Skeletal muscle tissue (tissue), 3 donors: ENCODE measurements at regions not wholly inside any gene's neighbourhood (a gene's known extent, or its start where the extent isn't known, plus 50 kb on each side); places are given as distances from the start of the nearest gene placed in this dataset.

Experiments used
- H3K27ac ChIP-seq: one replicate; pipeline ENCODE4 v1.7.0; 2013; ENCODE audit warnings: mild to moderate bottlenecking, low read depth, low read length, inconsistent platforms
- H3K27me3 ChIP-seq, 3 donors: one replicate each; pipeline ENCODE4 v1.7.0; 2013; ENCODE audit warnings: low read length in 3 of 3; ENCODE audit not compliant: control insufficient read depth in 3 of 3, insufficient read depth in 3 of 3
- H3K36me3 ChIP-seq, 3 donors: one replicate each; pipeline ENCODE4 v1.7.0; 2013; ENCODE audit warnings: low read length in 3 of 3; ENCODE audit not compliant: control insufficient read depth in 3 of 3, insufficient read depth in 3 of 3
- H3K4me1 ChIP-seq, 3 donors: one replicate each; pipeline ENCODE4 v1.7.0; 2013; ENCODE audit warnings: low read length in 3 of 3, mild to moderate bottlenecking in 3 of 3; ENCODE audit not compliant: control insufficient read depth in 3 of 3, insufficient read depth in 3 of 3
- H3K4me3 ChIP-seq, 3 donors: one replicate each; pipeline ENCODE4 v1.7.0; 2013; ENCODE audit warnings: low read length in 3 of 3
- H3K9ac ChIP-seq, 3 donors: one replicate each; pipeline ENCODE4 v1.7.0; 2013; ENCODE audit warnings: low read length in 3 of 3, mild to moderate bottlenecking in 3 of 3, moderate library complexity in 2 of 3, low read depth in 1 of 3
- H3K9me3 ChIP-seq, 3 donors: one replicate each; pipeline ENCODE4 v1.7.0; 2013; ENCODE audit warnings: low read length in 3 of 3; ENCODE audit not compliant: control insufficient read depth in 3 of 3
- donor health status: Osteomylitis.

- Histone ChIP-seq H3K4me1 (peaks cover 2 to 7% (median 5%) of the 10 kb centered on the region in 3 donors), H3K9me3 (no peaks in the 10 kb centered on the region), H3K4me3 (no peak overlapping the region), H3K27me3 (peaks cover 0 to 5% (median 0%) of the 10 kb centered on the region in 3 donors), H3K9ac (no peak overlapping the region), H3K27ac (no peak overlapping the region), H3K36me3 (no peaks in the 10 kb centered on the region)
These were observed 164.4 kb downstream of the CDH26 start for GRCh38 chr20:60122671-60123070.

GRCh38 chr20:60123096-60123495 is 164.9 kb downstream of the CDH26 start:
- Histone ChIP-seq H3K4me3 (no peak overlapping the region), H3K36me3 (no peaks in the 10 kb centered on the region), H3K4me1 (peaks cover 0 to 3% (median 3%) of the 10 kb centered on the region in 3 donors), H3K9me3 (no peaks in the 10 kb centered on the region), H3K27me3 (peaks cover 0 to 5% (median 0%) of the 10 kb centered on the region in 3 donors), H3K27ac (no peak overlapping the region), H3K9ac (no peak overlapping the region)

GRCh38 chr20:60123652-60124051 is 165.4 kb downstream of the CDH26 start:
- H3K36me3 ChIP-seq, result no peaks in the 10 kb centered on the region
- H3K4me1 ChIP-seq, result no peaks in the 10 kb centered on the region
- no peak overlapping the region for H3K27ac ChIP-seq
- no peak overlapping the region for H3K4me3 ChIP-seq
- H3K9me3 ChIP-seq, result no peaks in the 10 kb centered on the region
- no peak overlapping the region for H3K9ac ChIP-seq
- H3K27me3 ChIP-seq, result peaks cover 0 to 5% (median 0%) of the 10 kb centered on the region in 3 donors

GRCh38 chr20:60124776-60125381 is 166.7 kb downstream of the CDH26 start:
- Histone ChIP-seq H3K27ac (no peak overlapping the region), H3K36me3 (no peaks in the 10 kb centered on the region), H3K9ac (no peak overlapping the region), H3K4me3 (no peak overlapping the region), H3K27me3 (peaks cover 0 to 5% (median 0%) of the 10 kb centered on the region in 3 donors), H3K4me1 (no peaks in the 10 kb centered on the region), H3K9me3 (no peaks in the 10 kb centered on the region)

- H3K9me3 ChIP-seq, result no peaks in the 10 kb centered on the region
- no peak overlapping the region for H3K4me3 ChIP-seq
- no peak overlapping the region for H3K9ac ChIP-seq
- peaks cover 0 to 5% (median 0%) of the 10 kb centered on the region in 3 donors for H3K27me3 ChIP-seq
- H3K27ac ChIP-seq, result no peak overlapping the region
- H3K36me3 ChIP-seq, result no peaks in the 10 kb centered on the region
- no peaks in the 10 kb centered on the region for H3K4me1 ChIP-seq
These were observed 167.3 kb downstream of the CDH26 start for GRCh38 chr20:60125513-60125912.

- no peak overlapping the region for H3K4me3 ChIP-seq
- no peaks in the 10 kb centered on the region for H3K27me3 ChIP-seq
- no peak overlapping the region for H3K9ac ChIP-seq
- no peak overlapping the region for H3K27ac ChIP-seq
- no peaks in the 10 kb centered on the region for H3K4me1 ChIP-seq
- H3K36me3 ChIP-seq, result no peaks in the 10 kb centered on the region
- H3K9me3 ChIP-seq, result no peaks in the 10 kb centered on the region
These were observed 168.8 kb downstream of the CDH26 start for GRCh38 chr20:60126975-60127374.

- H3K9ac ChIP-seq, result no peak overlapping the region
- no peaks in the 10 kb centered on the region for H3K27me3 ChIP-seq
- no peak overlapping the region for H3K4me3 ChIP-seq
- H3K36me3 ChIP-seq, result no peaks in the 10 kb centered on the region
- no peak overlapping the region for H3K27ac ChIP-seq
- peaks cover 0 to 4% (median 0%) of the 10 kb centered on the region in 3 donors for H3K4me1 ChIP-seq
- no peaks in the 10 kb centered on the region for H3K9me3 ChIP-seq
These were observed 173.2 kb downstream of the CDH26 start for GRCh38 chr20:60131375-60131774.

- Histone ChIP-seq H3K36me3 (no peaks in the 10 kb centered on the region), H3K4me3 (no peak overlapping the region), H3K4me1 (peaks cover 0 to 4% (median 0%) of the 10 kb centered on the region in 3 donors), H3K27ac (no peak overlapping the region), H3K9ac (no peak overlapping the region), H3K9me3 (no peaks in the 10 kb centered on the region), H3K27me3 (no peaks in the 10 kb centered on the region)
These were observed 174.1 kb downstream of the CDH26 start for GRCh38 chr20:60132162-60132826.

GRCh38 chr20:60132827-60133670 is 174.8 kb downstream of the CDH26 start:
- no peaks in the 10 kb centered on the region for H3K27me3 ChIP-seq
- H3K9me3 ChIP-seq, result no peaks in the 10 kb centered on the region
- peaks cover 0 to 4% (median 0%) of the 10 kb centered on the region in 3 donors for H3K4me1 ChIP-seq
- H3K27ac ChIP-seq, result no peak overlapping the region
- no peaks in the 10 kb centered on the region for H3K36me3 ChIP-seq
- no peak overlapping the region for H3K4me3 ChIP-seq
- H3K9ac ChIP-seq, result no peak overlapping the region

GRCh38 chr20:60135276-60135675 is 177.1 kb downstream of the CDH26 start:
- peaks cover 0 to 11% (median 0%) of the 10 kb centered on the region in 3 donors for H3K4me1 ChIP-seq
- no peak overlapping the region for H3K4me3 ChIP-seq
- H3K9ac ChIP-seq, result no peak overlapping the region
- H3K9me3 ChIP-seq, result no peaks in the 10 kb centered on the region
- no peaks in the 10 kb centered on the region for H3K36me3 ChIP-seq
- no peak overlapping the region for H3K27ac ChIP-seq
- no peaks in the 10 kb centered on the region for H3K27me3 ChIP-seq
